ENCODE measurements at regions not wholly inside any gene's neighbourhood (a gene's known extent, or its start where the extent isn't known, plus 50 kb on each side); places are given as distances from the start of the nearest gene placed in this dataset.
A peak's percentile ranks its signal among the peaks of the same experiment; 100 is the strongest.

GRCh38 chr18:70423988-70424387, 135.1 kb downstream of the SOCS6 start:
- ChIA-PET POLR2A (no interaction called here), CTCF (interaction anchor here (0.9 to 7.5 kb wide), 3 partner anchors 9 to 1582 kb away, joined by 5 to 41 read pairs (median 6); no protein-coding TSS in a partner anchor)
- no peaks in the 10 kb centered on the region for H3K9me3 Mint-ChIP-seq (ENCODE audit: unreplicated experiment)
- DNase-seq (ENCODE audit: unreplicated experiment): no peak
- intact Hi-C loops (cut with micrococcal nuclease): loop anchor here (5.0 kb wide), 1 partner anchor 52 kb away; no protein-coding TSS in a partner anchor
- peaks cover 46% of the 10 kb centered on the region for H3K4me1 Mint-ChIP-seq (ENCODE audit: insufficient read depth, unreplicated experiment)
- H3K27ac Mint-ChIP-seq (ENCODE audit: low read depth, unreplicated experiment): no peak overlapping the region
- no peaks in the 10 kb centered on the region for H3K27me3 Mint-ChIP-seq (ENCODE audit: insufficient read depth, unreplicated experiment)
- no peak overlapping the region for H3K4me3 Mint-ChIP-seq (ENCODE audit: unreplicated experiment)
- no peaks in the 10 kb centered on the region for H3K36me3 Mint-ChIP-seq (ENCODE audit: insufficient read depth, unreplicated experiment)
- no peak for TF ChIP-seq CTCF (IDR thresholded peaks at IDR 0.05; ENCODE audit: unreplicated experiment)
- no TSS peak for BruUV-seq (replicated peaks)

GRCh38 chr18:70423120-70423519, 134.3 kb downstream of the SOCS6 start:
- ChIA-PET POLR2A (interaction anchor here (0.7 to 2.6 kb wide), 10 partner anchors 10 to 229 kb away, joined by 3 to 16 read pairs (median 8); partner anchors contain the start of genes RTTN and SOCS6), CTCF (interaction anchor here (0.5 to 7.5 kb wide), 4 partner anchors 10 to 218 kb away, joined by 3 to 41 read pairs (median 3); partner anchors contain the start of gene RTTN)
- Mint-ChIP-seq H3K9me3 (ENCODE audit: unreplicated experiment) (no peaks in the 10 kb centered on the region), H3K27me3 (ENCODE audit: insufficient read depth, unreplicated experiment) (no peaks in the 10 kb centered on the region), H3K36me3 (ENCODE audit: insufficient read depth, unreplicated experiment) (peaks cover 5% of the 10 kb centered on the region), H3K4me1 (ENCODE audit: insufficient read depth, unreplicated experiment) (peaks cover 53% of the 10 kb centered on the region), H3K27ac (ENCODE audit: low read depth, unreplicated experiment) (peak overlapping the region; percentile 61), H3K4me3 (ENCODE audit: unreplicated experiment) (no peak overlapping the region)
- intact Hi-C loops (cut with micrococcal nuclease): loop anchor here (5.0 kb wide), 1 partner anchor 51 kb away; no protein-coding TSS in a partner anchor
- TF ChIP-seq CTCF (IDR thresholded peaks at IDR 0.05; ENCODE audit: unreplicated experiment): no peak
- no TSS peak for BruUV-seq (replicated peaks)
- no peak for DNase-seq (ENCODE audit: unreplicated experiment)

- CTCF ChIA-PET: interaction anchor here (0.5 to 7.5 kb wide), 7 partner anchors 10 to 1659 kb away, joined by 3 to 41 read pairs (median 3); partner anchors contain the start of gene RTTN
- no peak for TF ChIP-seq CTCF (IDR thresholded peaks at IDR 0.05; ENCODE audit: unreplicated experiment)
- peak overlapping the region; percentile 26 for H3K4me3 Mint-ChIP-seq (ENCODE audit: unreplicated experiment)
- intact Hi-C loops (cut with micrococcal nuclease): loop anchor here (1.0 to 5.0 kb wide), 3 partner anchors 50 to 89 kb away; no protein-coding TSS in a partner anchor
- no TSS peak for BruUV-seq (replicated peaks)
- H3K4me1 Mint-ChIP-seq (ENCODE audit: insufficient read depth, unreplicated experiment): peaks cover 53% of the 10 kb centered on the region
- peak; percentile 31 for DNase-seq (ENCODE audit: unreplicated experiment)
- POLR2A ChIA-PET: interaction anchor here (0.6 to 2.6 kb wide), 23 partner anchors 9 to 1131 kb away, joined by 3 to 16 read pairs (median 4); partner anchors contain the start of genes RTTN and SOCS6
- peaks cover 5% of the 10 kb centered on the region for H3K36me3 Mint-ChIP-seq (ENCODE audit: insufficient read depth, unreplicated experiment)
- H3K27ac Mint-ChIP-seq (ENCODE audit: low read depth, unreplicated experiment): peak overlapping the region; percentile 87
- no peaks in the 10 kb centered on the region for H3K27me3 Mint-ChIP-seq (ENCODE audit: insufficient read depth, unreplicated experiment)
- H3K9me3 Mint-ChIP-seq (ENCODE audit: unreplicated experiment): no peaks in the 10 kb centered on the region
Measured at GRCh38 chr18:70422391-70422965, 133.6 kb downstream of the SOCS6 start.

All from MCF 10A (cell line).